ENCODE measurements at regions not wholly inside any gene's neighbourhood (a gene's known extent, or its start where the extent isn't known, plus 50 kb on each side); places are given as distances from the start of the nearest gene placed in this dataset.

GRCh38 chr10:78396754-78397153 lies 363.1 kb downstream of the RPS24 start:
- DNase-seq, result peak in 1 of 4 experiments; percentile 16

GRCh38 chr10:78397786-78398185 lies 364.1 kb downstream of the RPS24 start:
- DNase-seq, result no peak

- no peak for DNase-seq
Measured at GRCh38 chr10:78398382-78398781, 364.7 kb downstream of the RPS24 start.

- DNase-seq, result no peak
Measured at GRCh38 chr10:78401624-78402367, 368.1 kb downstream of the RPS24 start.

- DNase-seq, result no peak
Measured at GRCh38 chr10:78402591-78402990, 368.9 kb downstream of the RPS24 start.

GRCh38 chr10:78403781-78404180 lies 370.1 kb downstream of the RPS24 start:
- no peak for DNase-seq

DNA sequence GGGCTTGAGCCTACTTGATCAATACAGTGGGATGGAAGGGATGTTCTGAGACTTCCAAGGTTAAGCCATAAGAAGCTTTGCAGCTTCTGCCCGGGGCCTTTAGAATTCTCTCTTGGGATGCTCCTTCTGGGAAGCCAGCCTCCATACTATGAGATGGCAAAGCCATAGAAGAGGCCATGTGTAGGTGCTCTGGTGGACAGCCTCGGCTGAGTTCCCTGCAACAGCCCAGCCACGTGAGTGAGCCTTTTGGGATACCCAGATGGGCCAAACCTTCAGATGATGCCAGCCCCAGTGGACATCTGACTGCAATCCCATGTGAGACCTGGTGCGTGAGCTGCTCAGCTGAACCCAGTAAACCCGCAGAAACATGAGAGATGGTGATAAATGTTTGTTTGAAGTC lies 370.6 kb downstream of the RPS24 start:
- DNase-seq, result no peak

GRCh38 chr10:78405231-78405630 lies 371.6 kb downstream of the RPS24 start:
- DNase-seq, result no peak

GRCh38 chr10:78405736-78406135 lies 372.1 kb downstream of the RPS24 start:
- no peak for DNase-seq

GRCh38 chr10:78406648-78407008 lies 373.0 kb downstream of the RPS24 start:
- DNase-seq, result no peak

GRCh38 chr10:78407009-78407711 lies 373.5 kb downstream of the RPS24 start:
- DNase-seq, result peak; percentile 35 to 68 (median 41)

DNA sequence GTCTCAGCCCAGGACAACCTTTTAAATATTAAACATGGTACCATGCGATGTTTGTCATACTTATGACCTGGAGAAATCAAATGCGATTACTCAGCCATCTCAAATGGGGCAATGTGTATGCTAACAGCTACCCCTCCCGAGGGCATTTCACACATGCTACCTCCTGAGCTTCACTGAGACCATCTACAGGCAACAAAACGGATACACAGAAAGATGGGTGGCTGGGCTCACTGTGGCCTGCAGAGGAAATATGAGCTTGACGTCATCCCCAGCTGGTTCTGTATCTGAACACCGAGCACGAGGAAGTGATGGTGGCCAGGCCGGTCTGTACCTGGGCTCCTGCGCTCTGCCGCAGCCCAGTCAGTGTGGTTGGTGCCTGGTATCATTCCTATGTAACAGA lies 374.3 kb downstream of the RPS24 start:
- DNase-seq, result peak in 1 of 4 experiments; percentile 12

DNA sequence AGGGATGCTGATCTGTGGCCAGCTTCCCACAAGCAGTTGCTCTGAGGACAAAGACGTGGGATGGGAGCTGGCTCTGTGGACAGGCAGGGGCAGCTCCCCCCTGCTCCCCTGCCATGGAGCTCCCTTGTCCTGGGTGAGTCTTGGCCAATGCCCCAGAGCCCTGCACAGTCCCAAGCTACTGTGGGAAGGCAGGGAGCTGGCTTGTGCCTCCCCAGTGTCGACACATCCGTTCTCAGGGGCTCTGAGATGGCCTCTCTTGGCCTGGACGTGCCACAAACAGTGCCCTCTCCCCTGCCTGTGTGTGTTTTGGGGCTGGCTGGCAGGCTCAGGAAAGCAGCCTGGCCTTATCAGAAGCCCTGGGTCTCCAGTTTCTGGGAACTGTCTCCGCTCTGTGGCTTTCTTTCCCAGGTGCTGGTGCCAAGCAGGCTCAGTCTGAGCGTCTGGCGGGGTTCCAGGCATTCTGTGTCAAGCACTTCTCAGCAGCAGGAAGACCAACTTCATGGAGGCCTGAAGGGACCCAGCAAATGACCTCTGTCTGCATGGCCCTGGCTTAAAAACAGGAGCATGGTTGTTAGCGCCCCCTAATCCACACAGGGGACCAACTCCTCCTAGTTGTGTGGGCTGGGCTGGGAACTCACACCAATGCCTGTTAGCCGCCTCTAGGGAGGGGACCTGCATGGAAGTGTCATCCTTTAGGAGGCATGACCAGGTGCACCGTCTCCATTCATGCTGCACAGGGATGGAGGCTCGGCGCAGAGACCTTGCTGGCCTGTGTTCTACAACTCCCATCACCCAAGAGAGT lies 375.2 kb downstream of the RPS24 start:
- no peak for DNase-seq

GRCh38 chr10:78410046-78410965 lies 376.6 kb downstream of the RPS24 start:
- DNase-seq, result no peak

- no peak for DNase-seq
Measured at GRCh38 chr10:78411716-78412115, 378.1 kb downstream of the RPS24 start.

GRCh38 chr10:78412605-78413004 lies 378.9 kb downstream of the RPS24 start:
- DNase-seq, result no peak

DNA sequence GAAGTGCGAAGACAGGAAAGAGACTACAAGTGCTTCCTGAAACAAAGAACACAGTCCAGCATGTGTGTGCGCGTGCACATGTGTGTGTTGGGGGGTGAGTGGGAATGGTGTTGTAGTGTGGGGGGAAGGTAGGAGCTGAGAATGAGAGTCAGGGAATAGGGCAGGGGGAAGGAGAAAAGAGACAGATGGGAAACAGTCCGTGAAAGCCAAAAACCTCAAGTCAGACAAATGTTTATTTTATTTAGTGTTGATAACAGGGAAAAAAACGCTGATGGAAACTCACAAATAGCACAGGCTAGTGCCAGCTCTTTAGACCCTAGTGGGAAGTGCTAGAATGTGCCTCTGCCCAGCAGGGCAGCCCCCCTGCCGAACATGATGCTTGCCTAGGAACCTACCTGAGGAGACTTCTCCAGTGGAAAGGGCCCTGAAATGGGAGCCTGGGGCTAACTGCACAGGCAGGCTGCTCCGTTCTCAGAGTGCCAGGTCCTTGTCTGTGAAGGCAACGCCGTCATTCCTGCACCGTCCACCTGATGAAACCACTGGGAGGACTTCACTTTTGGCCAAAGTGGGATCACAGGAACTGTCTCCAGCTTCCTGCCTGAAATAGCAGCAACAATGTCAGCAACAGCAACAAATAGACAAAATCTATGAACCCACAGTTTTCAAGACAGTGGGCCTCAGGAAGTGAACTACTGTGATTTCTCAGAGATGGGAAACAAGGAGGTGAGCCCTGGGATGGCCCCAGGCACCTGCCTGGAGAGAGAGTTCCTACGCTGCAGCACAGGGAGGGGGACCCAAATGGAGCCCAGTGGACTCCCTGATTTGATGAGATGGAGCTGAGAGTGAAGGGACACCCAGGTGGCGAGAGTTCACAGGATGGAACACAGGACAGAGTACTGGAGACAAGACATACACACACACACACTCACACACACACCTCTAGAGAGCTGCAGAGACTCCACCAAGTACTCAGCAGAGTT lies 379.7 kb downstream of the RPS24 start:
- no peak for DNase-seq

- DNase-seq, result peak in 3 of 4 experiments; percentile 14 to 27 (median 19)
Measured at GRCh38 chr10:78414380-78414779, 380.7 kb downstream of the RPS24 start.

- DNase-seq, result no peak
Measured at GRCh38 chr10:78415111-78415510, 381.4 kb downstream of the RPS24 start.

- DNase-seq, result peak; percentile 45 to 77 (median 66)
Measured at GRCh38 chr10:78416031-78417011, 382.7 kb downstream of the RPS24 start.

Measured in suppressor macrophage (primary cell).